SHP77 treated with DMSO at 0.1 percent for 48 hours (cell line): ENCODE measurements at regions not wholly inside any gene's neighbourhood (a gene's known extent, or its start where the extent isn't known, plus 50 kb on each side); places are given as distances from the start of the nearest gene placed in this dataset.
"Not testable (repeated sequence)": the region's sequence is repeated elsewhere in the genome, so short reads cannot be mapped to it uniquely, and the experiment has no call there.

Experiments
- DNase-seq: peaks from one replicate; lab custom pipeline; 2025; lab: John Stamatoyannopoulos, UW

DNA sequence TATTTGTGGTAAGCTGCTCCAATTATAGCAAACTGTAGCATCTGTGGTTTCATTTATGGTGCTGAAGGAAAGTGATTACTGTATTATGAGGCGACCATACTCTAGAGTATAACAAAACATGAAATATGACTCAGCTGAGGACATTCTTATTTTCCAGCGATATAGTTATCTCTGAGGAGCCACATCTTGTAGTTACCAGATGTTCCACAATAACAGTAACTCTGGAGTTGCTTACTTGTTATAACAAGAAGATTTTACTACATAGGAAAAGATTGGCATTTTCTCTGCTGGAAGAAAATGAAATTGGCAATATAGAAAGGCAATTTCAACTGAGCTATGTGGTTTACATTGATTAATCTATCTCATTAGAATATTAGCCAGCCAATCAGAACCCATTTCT, 1634.2 kb downstream of the PCDH9 start:
- DNase-seq, result no peak

DNA sequence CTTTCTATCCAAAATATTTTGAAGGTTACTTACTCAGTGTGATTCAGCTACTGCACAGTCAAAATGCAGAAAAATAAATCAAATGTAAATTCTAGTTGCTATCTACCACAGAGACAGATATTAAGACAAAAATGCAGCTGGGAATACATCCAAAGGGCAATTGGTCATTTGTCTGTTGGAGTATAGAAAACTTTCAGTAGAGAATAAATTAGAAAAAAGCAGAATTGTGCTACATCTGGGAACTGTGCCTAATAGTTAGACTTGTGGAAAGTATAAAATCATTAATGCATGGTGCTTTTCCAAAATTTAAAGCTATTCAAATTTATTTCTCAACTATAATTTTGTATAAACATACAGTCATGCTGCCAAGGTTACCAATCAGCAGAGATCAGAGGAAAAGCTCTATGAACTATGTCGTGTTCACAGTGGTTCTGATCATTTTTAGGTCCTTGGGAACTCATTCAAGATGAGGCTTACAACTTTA, 1635.8 kb downstream of the PCDH9 start:
- no peak for DNase-seq

DNA sequence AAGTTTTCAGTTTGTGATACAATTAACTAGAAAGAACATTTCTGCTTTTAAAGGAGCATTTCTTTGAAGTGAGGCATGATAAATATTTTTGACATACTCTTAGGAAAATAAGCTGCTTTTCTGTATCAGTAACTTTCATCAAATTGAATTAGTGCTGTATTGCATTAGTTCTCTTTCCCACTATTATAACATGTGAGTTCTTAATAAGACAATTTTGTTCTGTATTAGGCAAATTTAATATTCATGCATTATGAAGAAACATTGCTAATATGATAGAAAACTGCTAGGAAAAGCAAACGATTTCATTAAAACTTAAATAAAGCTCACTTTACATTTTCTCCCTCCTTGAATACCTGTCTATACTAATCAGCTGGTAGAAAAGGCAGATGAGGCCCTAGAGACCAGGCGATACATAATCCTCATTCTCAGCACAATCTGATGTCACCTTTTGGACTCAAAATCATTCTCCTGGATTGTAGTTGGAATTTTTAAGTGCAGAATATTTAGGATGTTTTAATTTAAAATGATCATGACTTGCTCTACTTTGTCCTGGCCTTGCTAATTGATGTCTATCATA, 1636.8 kb downstream of the PCDH9 start:
- DNase-seq, result no peak

DNA sequence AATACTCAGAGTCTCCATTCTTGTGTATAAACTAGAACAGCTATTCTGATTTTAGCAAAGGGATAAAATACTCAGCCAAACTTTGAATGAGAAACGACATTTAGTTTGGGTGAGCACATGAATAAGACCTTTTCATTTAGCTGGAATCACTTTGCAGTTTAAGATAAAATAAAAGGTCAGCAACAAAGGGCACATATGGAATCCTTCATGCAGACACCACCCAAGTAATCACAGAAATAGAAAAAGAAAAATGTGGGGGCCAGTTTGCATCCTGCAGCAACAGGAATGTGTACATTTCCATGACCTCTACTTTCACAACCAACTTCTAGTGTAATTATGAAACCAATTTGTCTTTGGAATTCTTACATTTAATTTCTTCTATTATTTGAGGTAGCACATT, 1637.4 kb downstream of the PCDH9 start:
- no peak for DNase-seq

- DNase-seq, result no peak
These were observed 1644.8 kb downstream of the PCDH9 start for GRCh38 chr13:65585346-65585745.

DNA sequence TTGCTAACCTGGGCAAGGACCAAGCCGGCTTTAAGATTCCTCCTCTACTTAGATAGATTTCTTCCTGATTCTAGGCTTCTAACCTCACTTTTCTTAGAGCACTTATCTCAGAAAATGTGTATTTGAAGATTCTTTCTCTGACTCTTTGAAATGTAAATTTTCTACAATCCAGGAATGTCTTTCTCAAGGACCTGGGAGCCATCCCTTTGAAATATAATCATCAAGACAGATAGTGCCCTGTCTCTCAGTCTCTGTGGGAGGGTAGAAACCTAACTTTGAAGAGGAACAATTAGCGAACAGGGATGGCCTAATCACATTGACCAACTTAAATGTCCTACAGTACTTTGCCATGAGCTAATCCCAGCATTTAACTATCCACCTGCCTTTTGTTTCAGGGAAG, 1646.0 kb downstream of the PCDH9 start:
- DNase-seq, result no peak

DNA sequence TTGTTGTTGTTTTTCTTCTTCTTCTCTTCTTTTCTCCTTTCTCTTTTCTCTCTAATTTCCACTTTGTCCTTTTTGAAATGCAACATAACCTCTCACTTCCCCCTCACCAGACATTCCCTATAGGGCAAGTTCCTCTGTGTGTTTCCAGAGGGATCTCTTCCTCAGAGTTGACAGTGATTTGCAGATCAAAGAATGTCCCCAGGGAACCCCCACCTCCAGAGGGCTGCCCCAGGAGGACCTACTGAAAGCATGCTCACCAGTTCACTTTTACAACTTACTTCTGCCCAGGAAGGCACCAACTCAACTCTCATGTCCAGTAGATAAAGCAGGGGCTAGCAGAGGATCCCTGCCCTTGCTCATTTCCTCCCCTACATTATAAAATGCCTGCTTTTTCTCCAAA, 1648.0 kb downstream of the PCDH9 start:
- DNase-seq, result no peak

DNA sequence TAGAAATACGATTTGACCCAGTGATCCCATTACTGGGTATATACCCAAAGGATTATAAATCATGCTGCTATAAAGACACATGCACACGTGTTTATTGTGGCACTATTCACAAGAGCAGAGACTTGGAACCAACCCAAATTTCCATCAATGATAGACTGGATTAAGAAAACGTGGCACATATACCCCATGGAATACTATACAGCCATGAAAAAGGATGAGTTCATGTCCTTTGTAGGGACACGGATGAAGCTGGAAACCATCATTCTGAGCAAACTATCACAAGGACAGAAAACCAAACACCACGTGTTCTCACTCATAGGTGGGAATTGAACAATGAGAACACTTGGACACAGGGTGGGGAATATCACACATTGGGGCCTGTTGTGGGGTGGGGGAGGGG, 1665.6 kb downstream of the PCDH9 start:
- not testable (repeated sequence) for DNase-seq

GRCh38 chr13:65562305-65562704, 1667.8 kb downstream of the PCDH9 start:
- no peak for DNase-seq

DNA sequence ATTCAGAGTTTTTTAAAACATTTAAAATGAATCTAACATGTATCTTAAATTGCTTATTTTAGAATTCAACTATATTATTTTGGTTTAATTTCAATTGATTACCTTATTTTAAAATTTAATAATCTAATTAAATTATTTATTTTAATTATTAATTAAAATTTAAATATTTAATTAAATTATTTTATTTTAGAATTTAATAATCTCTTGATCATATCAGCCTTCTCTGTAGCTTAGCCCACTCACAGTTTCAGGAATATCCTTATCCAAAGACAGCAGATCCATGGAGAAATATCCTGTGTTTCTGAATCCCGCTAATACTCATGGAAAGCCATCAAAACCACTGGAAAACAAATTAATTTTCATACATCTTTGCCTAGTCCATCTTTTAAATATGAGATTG, 1669.2 kb downstream of the PCDH9 start:
- DNase-seq, result no peak

GRCh38 chr13:65555962-65556361, 1674.2 kb downstream of the PCDH9 start:
- DNase-seq, result peak; percentile 47

- no peak for DNase-seq
These were observed 1676.9 kb downstream of the PCDH9 start for GRCh38 chr13:65553096-65553727.

- no peak for DNase-seq
These were observed 1678.9 kb downstream of the PCDH9 start for GRCh38 chr13:65551208-65551607.

DNA sequence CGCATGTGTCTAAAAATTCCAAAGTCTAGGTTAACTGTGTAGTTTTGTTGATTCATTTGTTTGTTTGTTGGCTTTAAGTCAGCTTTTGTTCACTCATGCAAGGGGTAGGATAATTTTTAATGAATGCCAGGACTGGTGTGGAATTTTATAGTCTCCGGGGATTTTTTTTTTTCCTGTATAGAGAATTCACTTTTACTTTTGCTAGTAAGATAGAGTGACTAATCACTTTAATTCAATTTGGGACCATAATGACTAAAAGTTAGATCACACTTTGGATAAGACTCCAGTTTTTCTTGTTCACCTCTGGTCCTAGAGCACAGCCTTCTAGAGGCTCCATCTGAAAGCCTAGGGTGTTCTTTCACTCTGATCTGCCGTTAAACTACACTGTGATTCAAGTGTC, 1690.0 kb downstream of the PCDH9 start:
- DNase-seq, result no peak

GRCh38 chr13:65535370-65535769, 1694.8 kb downstream of the PCDH9 start:
- no peak for DNase-seq

- no peak for DNase-seq
These were observed 1697.9 kb downstream of the PCDH9 start for GRCh38 chr13:65532231-65532630.

GRCh38 chr13:65530688-65531087, 1699.4 kb downstream of the PCDH9 start:
- DNase-seq, result no peak

- no peak for DNase-seq
These were observed 1700.6 kb downstream of the PCDH9 start for GRCh38 chr13:65529541-65529940.

- DNase-seq, result no peak
These were observed 1721.4 kb downstream of the PCDH9 start for GRCh38 chr13:65508745-65509144.

GRCh38 chr13:65508338-65508737, 1721.8 kb downstream of the PCDH9 start:
- DNase-seq, result no peak

- no peak for DNase-seq
These were observed 1724.2 kb downstream of the PCDH9 start for GRCh38 chr13:65505941-65506340.

- no peak for DNase-seq
These were observed 1725.9 kb downstream of the PCDH9 start for GRCh38 chr13:65504213-65504612.

GRCh38 chr13:65500481-65500880, 1729.7 kb downstream of the PCDH9 start:
- DNase-seq, result no peak

DNA sequence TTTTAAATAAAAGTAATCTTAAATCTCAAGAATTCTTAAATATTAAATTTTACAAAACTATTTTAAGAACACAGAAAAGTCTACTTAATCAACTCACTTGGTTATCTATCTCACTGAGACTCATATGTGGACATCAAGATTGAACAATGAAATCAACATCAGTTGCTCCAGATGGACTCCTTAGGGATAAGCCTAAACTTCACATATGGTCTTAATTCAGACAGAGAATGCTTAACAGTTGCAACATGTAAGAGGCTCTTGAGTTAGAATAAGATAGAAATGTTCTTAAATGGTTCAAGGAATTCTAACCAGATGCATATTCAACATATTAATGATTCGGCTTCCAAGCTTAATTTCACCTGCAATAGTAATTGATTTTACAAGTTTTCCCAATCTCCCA, 1730.9 kb downstream of the PCDH9 start:
- DNase-seq, result no peak
